ENCODE measurements at regions not wholly inside any gene's neighbourhood (a gene's known extent, or its start where the extent isn't known, plus 50 kb on each side); places are given as distances from the start of the nearest gene placed in this dataset.

GRCh38 chr11:76298255-76298654 is 82.7 kb downstream of the THAP12 start:
- in situ Hi-C loops (cut with HindIII; ENCODE audit: low sequenced_read_pairs) = no loop called here

GRCh38 chr11:76296731-76297542 is 84.0 kb downstream of the THAP12 start:
- in situ Hi-C loops (cut with HindIII; ENCODE audit: low sequenced_read_pairs) = no loop called here

GRCh38 chr11:76293189-76293631 is 86.9 kb upstream of the WNT11 start:
- in situ Hi-C loops (cut with HindIII; ENCODE audit: low sequenced_read_pairs) = no loop called here

DNA sequence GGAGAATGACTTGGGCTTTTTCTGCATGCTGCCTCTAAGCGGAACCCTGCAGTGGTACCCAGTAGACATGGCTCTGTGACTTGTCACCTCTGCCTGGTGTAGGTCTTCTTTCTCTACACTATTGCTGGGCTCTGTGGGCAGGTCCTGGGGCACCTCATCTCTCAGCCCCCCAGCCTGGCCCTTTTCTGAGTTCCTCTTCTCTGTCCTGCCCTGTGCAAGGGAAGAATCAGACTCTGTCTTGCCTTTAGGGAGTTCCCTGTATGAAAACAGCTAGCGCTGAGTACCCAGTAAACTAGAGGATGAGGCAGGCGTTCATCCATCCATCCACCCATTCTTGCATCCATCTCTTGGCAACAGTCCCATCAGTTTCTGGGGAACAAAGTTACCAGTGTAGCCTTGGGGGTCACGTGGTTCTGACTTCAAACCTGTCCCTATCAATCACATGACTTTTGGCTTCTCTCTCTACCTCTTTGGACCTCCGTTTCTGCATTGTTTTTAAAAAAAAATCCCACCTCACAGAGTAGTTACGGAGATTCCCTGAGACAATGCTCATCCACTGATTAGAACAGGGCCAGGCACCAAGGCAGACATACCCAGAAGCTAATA is 86.4 kb upstream of the WNT11 start:
- in situ Hi-C loops (cut with HindIII; ENCODE audit: low sequenced_read_pairs) = no loop called here

DNA sequence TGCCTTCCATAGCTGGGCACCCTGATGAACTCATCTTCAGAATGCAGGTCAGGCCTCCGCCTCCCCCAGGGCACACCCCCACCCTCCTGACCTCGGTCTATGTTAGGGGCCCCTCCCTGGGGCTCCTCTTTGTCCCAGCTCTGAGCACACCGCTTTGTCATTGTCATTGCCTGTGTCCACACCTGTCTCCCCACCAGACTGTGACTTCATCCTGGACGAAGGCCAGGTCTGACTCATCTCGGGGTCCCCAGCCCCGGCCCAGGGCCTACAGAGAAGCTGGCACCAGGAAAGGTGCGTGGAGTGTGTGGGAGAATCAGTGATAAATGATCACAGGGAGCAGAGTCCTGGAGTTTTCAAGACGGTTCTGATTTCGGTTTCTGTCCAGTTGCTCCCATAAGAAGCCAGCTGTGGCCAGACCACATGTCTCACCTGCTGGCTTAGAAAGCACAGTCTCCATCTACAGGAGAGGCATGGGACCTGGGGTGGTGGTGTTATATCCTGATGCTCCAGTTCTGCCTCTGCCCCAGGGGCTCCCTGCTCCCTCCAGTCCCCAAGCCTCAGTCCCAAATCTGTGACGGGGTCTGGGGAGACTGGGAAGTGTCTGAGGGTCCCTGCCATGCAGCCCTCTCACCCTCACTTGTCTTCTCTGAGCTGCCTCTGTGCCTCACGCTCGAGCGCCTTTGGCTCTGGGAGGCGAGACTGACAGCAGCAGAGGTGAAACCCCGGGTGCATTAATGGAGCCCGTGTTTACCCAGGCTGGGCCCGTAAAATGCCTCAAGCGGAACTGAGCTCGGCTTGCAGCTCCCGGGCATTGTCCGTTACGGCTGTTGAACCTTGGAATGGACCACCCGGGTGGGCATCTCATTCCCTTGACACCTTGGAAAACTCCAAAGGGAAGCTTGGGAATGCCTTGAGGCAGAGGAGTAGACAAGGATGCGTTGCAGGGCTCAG is 85.5 kb upstream of the WNT11 start:
- in situ Hi-C loops (cut with HindIII; ENCODE audit: low sequenced_read_pairs) = no loop called here

GRCh38 chr11:76288166-76288980 is 82.1 kb upstream of the WNT11 start:
- in situ Hi-C loops (cut with HindIII; ENCODE audit: low sequenced_read_pairs) = no loop called here

- in situ Hi-C loops (cut with HindIII; ENCODE audit: low sequenced_read_pairs) = no loop called here
These were observed 80.9 kb upstream of the WNT11 start for GRCh38 chr11:76287227-76287626.

- in situ Hi-C loops (cut with HindIII; ENCODE audit: low sequenced_read_pairs) = no loop called here
These were observed 79.2 kb upstream of the WNT11 start for GRCh38 chr11:76285397-76286104.

DNA sequence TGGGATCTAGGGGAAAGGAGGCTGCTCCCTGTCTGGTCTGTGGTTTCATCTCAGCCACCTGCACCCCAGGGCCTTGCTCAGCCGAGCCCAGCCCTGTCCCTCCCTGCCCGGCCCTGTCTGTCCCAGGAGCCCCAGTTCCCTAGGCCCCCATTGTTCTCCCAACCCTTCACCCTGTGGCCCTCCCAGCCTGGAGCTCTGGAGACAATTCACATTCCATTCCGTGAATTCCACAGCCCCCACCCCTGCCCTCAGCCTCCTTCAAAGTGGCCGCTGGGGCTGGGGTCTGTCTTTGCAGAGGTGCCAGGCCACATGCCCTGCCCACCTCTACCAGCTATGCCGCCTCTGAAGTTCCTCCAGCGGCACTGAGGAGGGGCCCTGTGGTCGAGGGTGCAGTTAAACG is 77.9 kb upstream of the WNT11 start:
- in situ Hi-C loops (cut with HindIII; ENCODE audit: low sequenced_read_pairs) = loop anchor here (5.0 kb wide), 1 partner anchor 43 kb away; no protein-coding TSS in a partner anchor

- in situ Hi-C loops (cut with HindIII; ENCODE audit: low sequenced_read_pairs) = loop anchor here (5.0 kb wide), 1 partner anchor 44 kb away; no protein-coding TSS in a partner anchor
These were observed 76.7 kb upstream of the WNT11 start for GRCh38 chr11:76282811-76283595.

DNA sequence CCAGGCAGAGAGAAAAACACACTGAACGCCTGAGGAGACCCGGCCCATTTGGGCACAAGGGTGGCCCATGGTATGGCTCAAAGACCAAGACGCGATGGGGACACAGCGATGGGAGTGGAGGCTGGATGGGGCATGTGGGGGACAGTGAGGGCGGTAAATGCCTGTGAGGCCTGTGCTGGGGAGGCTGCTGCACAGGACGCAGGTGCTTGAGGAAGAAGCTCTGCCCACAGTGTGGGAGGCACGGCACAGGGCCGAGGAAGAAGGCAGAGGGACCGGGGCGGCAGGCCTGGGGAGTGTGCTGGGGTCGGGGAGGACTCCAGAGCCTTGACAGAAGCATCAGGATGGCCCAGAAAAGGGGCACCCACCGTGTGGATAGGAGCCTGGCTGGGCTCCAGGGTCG is 75.9 kb upstream of the WNT11 start:
- in situ Hi-C loops (cut with HindIII; ENCODE audit: low sequenced_read_pairs) = loop anchor here (5.0 kb wide), 1 partner anchor 45 kb away; no protein-coding TSS in a partner anchor

DNA sequence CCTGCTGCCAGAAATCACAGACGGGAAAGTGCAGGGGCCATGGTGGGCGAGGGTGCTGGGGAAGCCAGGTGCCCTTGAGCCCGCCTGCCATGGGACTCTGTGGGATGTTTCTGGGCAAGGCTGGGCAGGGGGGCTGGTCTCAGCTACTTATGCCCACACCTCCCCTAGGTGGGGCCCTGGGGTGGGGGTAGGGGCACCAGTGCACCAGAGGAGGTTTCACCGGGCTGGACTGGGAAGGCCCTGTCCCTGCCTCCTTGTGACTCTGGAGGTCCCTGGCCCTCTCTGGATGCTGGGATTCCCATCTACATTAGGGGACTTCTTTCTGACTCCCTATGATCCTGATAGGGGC is 75.2 kb upstream of the WNT11 start:
- in situ Hi-C loops (cut with HindIII; ENCODE audit: low sequenced_read_pairs) = loop anchor here (5.0 kb wide), 1 partner anchor 46 kb away; no protein-coding TSS in a partner anchor

- in situ Hi-C loops (cut with HindIII; ENCODE audit: low sequenced_read_pairs) = loop anchor here (5.0 kb wide), 1 partner anchor 46 kb away; no protein-coding TSS in a partner anchor
These were observed 74.7 kb upstream of the WNT11 start for GRCh38 chr11:76280882-76281557.

- in situ Hi-C loops (cut with HindIII; ENCODE audit: low sequenced_read_pairs) = loop anchor here (5.0 kb wide), 1 partner anchor 47 kb away; no protein-coding TSS in a partner anchor
These were observed 74.0 kb upstream of the WNT11 start for GRCh38 chr11:76280151-76280881.

- in situ Hi-C loops (cut with HindIII; ENCODE audit: low sequenced_read_pairs) = loop anchor here (5.0 kb wide), 1 partner anchor 48 kb away; no protein-coding TSS in a partner anchor
These were observed 73.3 kb upstream of the WNT11 start for GRCh38 chr11:76279646-76280045.

DNA sequence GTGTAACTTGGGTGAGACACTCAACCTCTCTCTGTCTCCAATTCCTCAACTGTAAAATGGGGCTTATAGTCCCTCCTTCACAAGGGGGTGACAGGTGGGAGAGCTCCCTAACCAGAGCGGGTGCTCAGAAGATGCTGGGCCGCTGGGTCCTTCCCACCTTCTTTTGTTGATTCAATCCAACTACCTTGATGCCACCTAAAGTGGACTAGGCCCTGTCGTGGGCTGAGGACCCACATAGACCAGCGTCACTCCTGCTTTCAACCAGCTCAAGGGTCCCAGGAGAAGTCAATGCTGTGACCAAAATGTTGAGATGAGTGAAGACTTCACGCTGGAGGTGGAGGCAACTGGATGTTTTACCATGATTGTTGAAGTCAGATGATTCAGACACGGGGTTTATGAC is 72.7 kb upstream of the WNT11 start:
- in situ Hi-C loops (cut with HindIII; ENCODE audit: low sequenced_read_pairs) = no loop called here

- in situ Hi-C loops (cut with HindIII; ENCODE audit: low sequenced_read_pairs) = no loop called here
These were observed 72.2 kb upstream of the WNT11 start for GRCh38 chr11:76278526-76278925.

All from endothelial cell of hepatic sinusoid (primary cell).